ENCODE measurements at regions not wholly inside any gene's neighbourhood (a gene's known extent, or its start where the extent isn't known, plus 50 kb on each side); places are given as distances from the start of the nearest gene placed in this dataset.

DNA sequence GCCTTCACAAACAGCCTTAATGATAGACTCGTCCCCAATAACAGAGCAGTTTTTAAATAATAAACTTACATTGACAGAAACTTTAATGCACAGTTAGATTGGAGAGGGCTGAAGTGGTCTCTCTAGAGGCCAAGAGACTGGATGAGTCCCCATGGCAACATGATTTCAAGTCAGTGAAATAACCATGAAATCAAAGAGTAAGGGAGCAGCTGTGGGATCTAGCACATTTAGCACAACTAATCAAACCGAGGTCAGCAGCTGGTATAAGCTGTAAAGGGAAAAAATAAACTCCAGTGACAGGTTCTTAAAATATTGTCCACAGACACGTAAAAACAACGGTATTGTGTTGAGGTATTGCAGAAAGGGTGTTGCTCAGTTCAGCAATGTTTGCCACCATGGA lies 916.6 kb downstream of the DNAH5 start:
- TF ChIP-seq POLR2A (IDR thresholded peaks at IDR 0.05; ENCODE audit: low read length), result no peak
- TF ChIP-seq GATA1 (IDR thresholded peaks at IDR 0.05; ENCODE audit: low read depth, low read length), result no peak
